K562 (cell line): ENCODE measurements at regions not wholly inside any gene's neighbourhood (a gene's known extent, or its start where the extent isn't known, plus 50 kb on each side); places are given as distances from the start of the nearest gene placed in this dataset.

ENCODE experiments used
- ATF7 ChIP-seq: fragments of 450-650 bp; IDR thresholded peaks from 2 replicates; pipeline ENCODE4 v1.7.1; 2014; ENCODE audit warnings: mild to moderate bottlenecking, moderate library complexity
- CHD7 ChIP-seq: fragments of 200-600 bp; sonication (generic); IDR thresholded peaks from one replicate; pipeline ENCODE4 v1.6.1; 2012; ENCODE audit warnings: mild to moderate bottlenecking, low read depth, low read length, inconsistent platforms
- CREBBP ChIP-seq: IDR thresholded peaks from one replicate; pipeline ENCODE4 v1.6.1; 2012; ENCODE audit warnings: low read depth, mild to moderate bottlenecking, control low read depth, inconsistent platforms, low read length
- DACH1 ChIP-seq: fragments of 450-650 bp; IDR thresholded peaks from 2 replicates; pipeline ENCODE4 v1.6.1; 2018; ENCODE audit not compliant: partially characterized antibody
- MTA3 ChIP-seq: fragments of 450-650 bp; formaldehyde crosslinking; IDR thresholded peaks from 2 replicates; pipeline ENCODE4 v1.6.1; 2017; ENCODE audit warnings: mild to moderate bottlenecking, borderline replicate concordance
- NCOA1 ChIP-seq: fragments of 450-650 bp; IDR thresholded peaks from 2 replicates; pipeline ENCODE4 v1.6.1; 2016; ENCODE audit warnings: low read depth
- RCOR1 ChIP-seq, 2 experiments: IDR thresholded peaks; 2 replicates each; pipeline ENCODE4 v1.6.1; 2012; ENCODE audit warnings: low read depth in 2 of 2, low read length in 2 of 2, borderline replicate concordance in 1 of 2, improper control_type of control experiment in 1 of 2
- ZFP36 ChIP-seq: fragments of 150-350 bp; IDR thresholded peaks from 2 replicates; pipeline ENCODE4 v1.6.1; 2018; ENCODE audit warnings: low read length, low read depth; ENCODE audit not compliant: partially characterized antibody
- ZNF76 ChIP-seq: fragments of 250-450 bp; sonication (Bioruptor Pico); IDR thresholded peaks from 2 replicates; pipeline ENCODE4 v1.4.0; 2020; ENCODE audit warnings: mild to moderate bottlenecking, moderate library complexity, borderline replicate concordance
- TF ChIP-seq, protein P1 (sequence below): fragments of 250-450 bp; sonication (Bioruptor Pico); IDR thresholded peaks from 2 replicates; pipeline ENCODE4 v1.4.0; 2020; ENCODE audit warnings: mild to moderate bottlenecking, moderate library complexity

DNA sequence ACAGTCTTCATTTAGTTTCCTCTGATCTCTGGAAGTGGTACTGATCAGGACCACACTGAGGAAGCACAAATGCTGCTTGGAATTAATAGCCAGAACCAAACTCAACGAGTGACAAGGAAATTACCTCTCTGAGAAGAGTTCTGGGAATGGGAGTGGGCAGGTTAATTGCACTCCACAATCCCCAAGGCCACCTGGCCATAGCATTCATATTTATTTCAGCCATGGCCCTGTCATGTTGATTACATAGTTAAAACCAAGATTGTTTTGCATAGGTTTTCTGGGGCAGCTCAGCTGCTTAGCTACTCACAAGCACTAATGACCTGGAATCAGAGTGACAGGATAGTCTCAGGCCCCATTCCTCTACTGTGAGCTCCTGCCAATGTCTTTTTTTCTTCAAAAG is 230.2 kb upstream of the RIMS1 start (continued):
- TF ChIP-seq CHD7 (no peak), CREBBP (no peak), ZNF76 (CRISPR knock-in tag) (no peak), DACH1 (no peak), RCOR1 (IDR thresholded peaks at IDR 0.05; ENCODE audit: borderline replicate concordance in 1 of 2, low read depth in 2 of 2, low read length in 2 of 2) (no peak), ZFP36 (no peak), ATF7 (no peak), NCOA1 (no peak), MTA3 (no peak)
- TF ChIP-seq, protein P1, sequence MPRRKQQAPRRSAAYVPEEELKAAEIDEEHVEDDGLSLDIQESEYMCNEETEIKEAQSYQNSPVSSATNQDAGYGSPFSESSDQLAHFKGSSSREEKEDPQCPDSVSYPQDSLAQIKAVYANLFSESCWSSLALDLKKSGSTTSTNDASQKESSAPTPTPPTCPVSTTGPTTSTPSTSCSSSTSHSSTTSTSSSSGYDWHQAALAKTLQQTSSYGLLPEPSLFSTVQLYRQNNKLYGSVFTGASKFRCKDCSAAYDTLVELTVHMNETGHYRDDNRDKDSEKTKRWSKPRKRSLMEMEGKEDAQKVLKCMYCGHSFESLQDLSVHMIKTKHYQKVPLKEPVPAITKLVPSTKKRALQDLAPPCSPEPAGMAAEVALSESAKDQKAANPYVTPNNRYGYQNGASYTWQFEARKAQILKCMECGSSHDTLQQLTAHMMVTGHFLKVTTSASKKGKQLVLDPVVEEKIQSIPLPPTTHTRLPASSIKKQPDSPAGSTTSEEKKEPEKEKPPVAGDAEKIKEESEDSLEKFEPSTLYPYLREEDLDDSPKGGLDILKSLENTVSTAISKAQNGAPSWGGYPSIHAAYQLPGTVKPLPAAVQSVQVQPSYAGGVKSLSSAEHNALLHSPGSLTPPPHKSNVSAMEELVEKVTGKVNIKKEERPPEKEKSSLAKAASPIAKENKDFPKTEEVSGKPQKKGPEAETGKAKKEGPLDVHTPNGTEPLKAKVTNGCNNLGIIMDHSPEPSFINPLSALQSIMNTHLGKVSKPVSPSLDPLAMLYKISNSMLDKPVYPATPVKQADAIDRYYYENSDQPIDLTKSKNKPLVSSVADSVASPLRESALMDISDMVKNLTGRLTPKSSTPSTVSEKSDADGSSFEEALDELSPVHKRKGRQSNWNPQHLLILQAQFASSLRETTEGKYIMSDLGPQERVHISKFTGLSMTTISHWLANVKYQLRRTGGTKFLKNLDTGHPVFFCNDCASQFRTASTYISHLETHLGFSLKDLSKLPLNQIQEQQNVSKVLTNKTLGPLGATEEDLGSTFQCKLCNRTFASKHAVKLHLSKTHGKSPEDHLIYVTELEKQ (CRISPR knock-in tag): no peak
